Urothelium cell line (cell line): ENCODE measurements at regions not wholly inside any gene's neighbourhood (a gene's known extent, or its start where the extent isn't known, plus 50 kb on each side); places are given as distances from the start of the nearest gene placed in this dataset.

Source experiments
- DNase-seq: peaks from one replicate; pipeline ENCODE4 v3.0.0; 2011; ENCODE audit warnings: low spot score, mixed read lengths
- FAIRE-seq: peaks from 2 replicates; lab custom pipeline; 2011; peaks lifted over from hg19 to GRCh38; lab: Jason Lieb, UNC

- FAIRE-seq (no peak), DNase-seq (no peak)
Measured at GRCh38 chr1:47696737-47697441, 259.0 kb downstream of the FOXD2 start.

GRCh38 chr1:47697616-47698335 is 259.9 kb downstream of the FOXD2 start:
- FAIRE-seq = no peak

GRCh38 chr1:47699492-47700235 is 261.8 kb downstream of the FOXD2 start:
- DNase-seq (no peak), FAIRE-seq (no peak)

More at GRCh38 chr1:47697616-47698335, 259.9 kb downstream of the FOXD2 start:
- DNase-seq = no peak

DNA sequence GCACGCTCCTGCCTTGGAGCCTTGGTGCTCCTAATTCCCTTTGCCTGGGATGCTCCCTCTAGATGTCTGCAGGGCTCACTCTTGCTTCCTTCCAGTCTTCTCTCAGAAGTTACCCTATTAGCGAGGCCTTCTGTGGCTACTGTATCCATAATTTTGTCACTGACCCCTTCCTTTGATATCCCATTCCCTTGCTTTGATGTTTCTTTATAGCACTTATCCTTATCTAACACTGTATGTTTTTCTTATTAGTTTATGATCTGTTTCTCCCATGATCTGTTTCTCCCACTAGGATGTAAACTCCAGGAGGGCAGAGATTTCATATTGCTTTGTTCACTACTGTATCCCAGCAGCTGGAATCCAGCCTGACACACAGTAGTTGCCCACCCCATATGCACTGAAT is 263.4 kb downstream of the FOXD2 start:
- no peak for DNase-seq
- no peak for FAIRE-seq

GRCh38 chr1:47701741-47702515 is 264.1 kb downstream of the FOXD2 start:
- FAIRE-seq = no peak
- no peak for DNase-seq

GRCh38 chr1:47703156-47703825 is 265.4 kb downstream of the FOXD2 start:
- FAIRE-seq = no peak

GRCh38 chr1:47703981-47704596 is 266.2 kb downstream of the FOXD2 start:
- DNase-seq = no peak
- no peak for FAIRE-seq

More at GRCh38 chr1:47703156-47703825, 265.4 kb downstream of the FOXD2 start:
- no peak for DNase-seq

DNA sequence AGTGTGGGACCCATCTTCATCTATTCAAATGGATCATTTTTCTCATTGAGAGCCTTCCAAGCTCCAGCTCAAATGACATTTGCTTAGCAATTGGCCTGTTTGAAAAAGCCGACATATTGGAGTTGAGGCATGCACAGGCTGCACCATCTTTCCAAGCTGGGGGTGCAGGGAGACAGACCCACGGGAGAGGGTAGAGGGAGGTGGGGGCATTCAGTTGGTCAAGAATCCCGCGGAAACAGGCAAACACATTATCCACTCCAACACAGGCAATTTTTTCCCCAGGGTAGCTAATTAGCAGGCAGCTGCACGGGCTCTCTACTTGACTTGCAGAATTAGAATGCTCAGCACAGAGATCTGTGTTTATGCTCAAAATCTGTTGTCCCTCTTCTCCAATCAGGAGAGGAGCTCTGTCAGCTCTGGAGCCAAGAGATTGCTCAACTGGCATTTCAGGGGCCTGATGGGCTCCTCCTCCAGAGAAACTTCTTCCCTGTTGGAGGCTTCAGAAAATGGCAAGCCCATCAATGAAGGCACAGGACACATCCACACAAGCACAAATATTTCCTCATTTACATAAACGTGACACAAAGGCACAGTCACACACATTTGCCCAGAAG is 267.8 kb downstream of the FOXD2 start:
- DNase-seq (no peak), FAIRE-seq (no peak)

- DNase-seq = no peak
- no peak for FAIRE-seq
Measured at GRCh38 chr1:47707503-47707902, 269.7 kb downstream of the FOXD2 start.

- FAIRE-seq = no peak
- DNase-seq = no peak
Measured at GRCh38 chr1:47708019-47708535, 270.2 kb downstream of the FOXD2 start.

- no peak for DNase-seq
Measured at GRCh38 chr1:47708658-47709018, 270.8 kb downstream of the FOXD2 start.

DNA sequence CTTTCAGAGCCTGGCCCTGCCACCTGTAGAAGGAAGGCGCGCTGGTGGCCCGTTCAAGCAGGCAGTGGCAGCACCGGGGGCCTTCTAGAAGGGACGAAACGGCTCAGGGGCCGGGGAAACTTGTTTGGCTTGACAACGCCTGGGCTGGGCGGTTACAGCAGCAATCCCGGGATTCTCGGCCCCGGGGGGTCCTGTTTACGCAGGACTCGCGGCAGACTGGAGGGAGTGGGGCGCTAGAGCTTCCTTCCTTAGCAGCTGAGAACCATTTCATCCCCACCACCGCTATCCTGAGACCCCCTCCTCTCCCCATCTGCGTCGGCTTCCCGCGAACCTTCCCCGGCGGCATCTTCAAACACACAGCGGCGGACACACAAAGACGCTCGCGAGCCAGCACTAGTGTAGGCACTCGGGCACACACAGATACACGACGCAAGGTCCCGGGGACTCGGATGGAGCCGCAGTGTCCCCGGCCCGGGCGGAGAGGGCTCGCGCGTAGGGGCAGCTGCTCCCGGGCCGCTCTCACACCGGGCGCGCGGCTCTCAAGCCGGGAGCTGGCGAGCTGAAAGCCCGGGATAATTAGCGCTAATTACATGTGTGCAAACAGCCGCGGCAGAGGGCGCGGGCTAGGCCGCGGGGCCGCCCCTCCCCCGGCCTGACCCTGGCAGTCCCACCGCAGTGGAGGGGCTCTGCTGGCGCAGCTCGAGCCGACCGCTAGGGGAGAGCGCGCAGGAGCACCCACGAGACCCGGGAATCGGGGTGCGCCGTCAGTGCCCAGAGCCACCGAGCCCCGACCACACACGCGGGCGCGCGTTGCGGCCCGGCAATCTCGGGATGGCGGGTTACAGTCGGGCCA is 271.4 kb downstream of the FOXD2 start:
- FAIRE-seq (no peak), DNase-seq (peak; percentile 54)

More at GRCh38 chr1:47708658-47709018, 270.8 kb downstream of the FOXD2 start:
- no peak for FAIRE-seq

- DNase-seq = peak; percentile 36
- FAIRE-seq = no peak
Measured at GRCh38 chr1:47709872-47710231, 272.0 kb downstream of the FOXD2 start.

GRCh38 chr1:47710329-47711071 is 272.7 kb downstream of the FOXD2 start:
- DNase-seq (peak; percentile 92), FAIRE-seq (peak; percentile 5)
